ENCODE measurements at regions not wholly inside any gene's neighbourhood (a gene's known extent, or its start where the extent isn't known, plus 50 kb on each side); places are given as distances from the start of the nearest gene placed in this dataset.

- no peak overlapping the region for H3K4me3 ChIP-seq (ENCODE audit: low read length)
- no peaks in the 10 kb centered on the region for H3K9me3 ChIP-seq (ENCODE audit: control insufficient read depth, insufficient read depth, low read length)
- Mint-ChIP-seq H3K4me1 (peaks cover 6 to 15% of the 10 kb centered on the region in 2 donors), H3K36me3 (peaks cover under 1% of the 10 kb centered on the region), H3K27ac (peak overlapping the region in 1 of 2 donors; percentile 30), H3K4me3 (no peak overlapping the region), H3K9me3 (peaks cover 0 to 2% of the 10 kb centered on the region in 2 donors), H3K27me3 (ENCODE audit: low read depth in 2 of 2) (peaks cover 0 to 9% of the 10 kb centered on the region in 2 donors)
- 72% methylated on average over 3 of the region's 3 CpGs for WGBS (ENCODE audit: insufficient coverage)
- H3K36me3 ChIP-seq (ENCODE audit: control insufficient read depth, insufficient read depth, low read length) = no peaks in the 10 kb centered on the region
- no peak for DNase-seq
- TF ChIP-seq CTCF (IDR thresholded peaks at IDR 0.05) = no peak
- H3K27ac ChIP-seq (ENCODE audit: low read length) = no peak overlapping the region
- H3K27me3 ChIP-seq (ENCODE audit: control insufficient read depth, insufficient read depth, low read length) = no peaks in the 10 kb centered on the region
- H3K4me1 ChIP-seq (ENCODE audit: control insufficient read depth, insufficient read depth, low read length) = peaks cover 8% of the 10 kb centered on the region
- intact Hi-C loops (cut with micrococcal nuclease) = no loop called here
- ATAC-seq = no peak
Measured at GRCh38 chr9:107208121-107208520, 75.0 kb upstream of the RAD23B start.

GRCh38 chr9:107210775-107211174 is 72.3 kb upstream of the RAD23B start:
- no peak overlapping the region for H3K4me3 Mint-ChIP-seq
- no peak overlapping the region for H3K27ac Mint-ChIP-seq
- no peaks in the 10 kb centered on the region for H3K36me3 Mint-ChIP-seq
- no peak overlapping the region for H3K4me3 ChIP-seq (ENCODE audit: low read length)
- H3K27ac ChIP-seq (ENCODE audit: low read length) = no peak overlapping the region
- 92% methylated on average over 6 of the region's 6 CpGs for WGBS (ENCODE audit: insufficient coverage)
- TF ChIP-seq CTCF (IDR thresholded peaks at IDR 0.05) = no peak
- ATAC-seq (no peak), DNase-seq (no peak)
- intact Hi-C loops (cut with micrococcal nuclease) = no loop called here
- no peaks in the 10 kb centered on the region for H3K27me3 ChIP-seq (ENCODE audit: control insufficient read depth, insufficient read depth, low read length)
- H3K4me1 ChIP-seq (ENCODE audit: control insufficient read depth, insufficient read depth, low read length) = peaks cover 18% of the 10 kb centered on the region
- peaks cover 21 to 35% of the 10 kb centered on the region in 2 donors for H3K4me1 Mint-ChIP-seq
- no peaks in the 10 kb centered on the region for H3K36me3 ChIP-seq (ENCODE audit: control insufficient read depth, insufficient read depth, low read length)
- peaks cover 0 to 4% of the 10 kb centered on the region in 2 donors for H3K27me3 Mint-ChIP-seq (ENCODE audit: low read depth in 2 of 2)
- no peaks in the 10 kb centered on the region for H3K9me3 Mint-ChIP-seq
- no peaks in the 10 kb centered on the region for H3K9me3 ChIP-seq (ENCODE audit: control insufficient read depth, insufficient read depth, low read length)

GRCh38 chr9:107211284-107211923 is 71.7 kb upstream of the RAD23B start:
- peak overlapping the region in 1 of 2 donors; percentile 93 for H3K27ac Mint-ChIP-seq
- H3K4me3 ChIP-seq (ENCODE audit: low read length) = no peak overlapping the region
- TF ChIP-seq CTCF (IDR thresholded peaks at IDR 0.05) = no peak
- 89% methylated on average over 8 of the region's 9 CpGs for WGBS (ENCODE audit: insufficient coverage)
- H3K27me3 ChIP-seq (ENCODE audit: control insufficient read depth, insufficient read depth, low read length) = no peaks in the 10 kb centered on the region
- H3K4me3 Mint-ChIP-seq = no peak overlapping the region
- ATAC-seq = no peak
- no peak overlapping the region for H3K27ac ChIP-seq (ENCODE audit: low read length)
- peaks cover 18% of the 10 kb centered on the region for H3K4me1 ChIP-seq (ENCODE audit: control insufficient read depth, insufficient read depth, low read length)
- peaks cover 0 to 2% of the 10 kb centered on the region in 2 donors for H3K27me3 Mint-ChIP-seq (ENCODE audit: low read depth in 2 of 2)
- no peaks in the 10 kb centered on the region for H3K9me3 ChIP-seq (ENCODE audit: control insufficient read depth, insufficient read depth, low read length)
- no peaks in the 10 kb centered on the region for H3K9me3 Mint-ChIP-seq
- H3K36me3 ChIP-seq (ENCODE audit: control insufficient read depth, insufficient read depth, low read length) = no peaks in the 10 kb centered on the region
- DNase-seq = no peak
- intact Hi-C loops (cut with micrococcal nuclease) = no loop called here
- H3K4me1 Mint-ChIP-seq = peaks cover 21 to 35% of the 10 kb centered on the region in 2 donors
- no peaks in the 10 kb centered on the region for H3K36me3 Mint-ChIP-seq

GRCh38 chr9:107212613-107213012 is 70.5 kb upstream of the RAD23B start:
- no peak for ATAC-seq
- Histone ChIP-seq H3K27me3 (ENCODE audit: control insufficient read depth, insufficient read depth, low read length) (no peaks in the 10 kb centered on the region), H3K4me3 (ENCODE audit: low read length) (no peak overlapping the region), H3K4me1 (ENCODE audit: control insufficient read depth, insufficient read depth, low read length) (peaks cover 18% of the 10 kb centered on the region), H3K9me3 (ENCODE audit: control insufficient read depth, insufficient read depth, low read length) (no peaks in the 10 kb centered on the region), H3K36me3 (ENCODE audit: control insufficient read depth, insufficient read depth, low read length) (no peaks in the 10 kb centered on the region), H3K27ac (ENCODE audit: low read length) (peak overlapping the region; percentile 75)
- DNase-seq = no peak
- intact Hi-C loops (cut with micrococcal nuclease) = loop anchor here (1.0 kb wide), 2 partner anchors 38 to 72 kb away; no protein-coding TSS in a partner anchor
- Mint-ChIP-seq H3K9me3 (no peaks in the 10 kb centered on the region), H3K27ac (peak overlapping the region; percentile 82 to 93), H3K4me3 (peak overlapping the region; percentile 37), H3K27me3 (ENCODE audit: low read depth in 2 of 2) (peaks cover 0 to 2% of the 10 kb centered on the region in 2 donors), H3K4me1 (peaks cover 21 to 44% of the 10 kb centered on the region in 2 donors), H3K36me3 (no peaks in the 10 kb centered on the region)
- 96% methylated on average over 3 of the region's 5 CpGs for WGBS (ENCODE audit: insufficient coverage)
- no peak for TF ChIP-seq CTCF (IDR thresholded peaks at IDR 0.05)
